NCI-H2029 treated with DMSO at 0.1 percent for 48 hours (cell line): ENCODE measurements at regions not wholly inside any gene's neighbourhood (a gene's known extent, or its start where the extent isn't known, plus 50 kb on each side); places are given as distances from the start of the nearest gene placed in this dataset.
A peak's percentile ranks its signal among the peaks of the same experiment; 100 is the strongest.
"Not testable (repeated sequence)": the region's sequence is repeated elsewhere in the genome, so short reads cannot be mapped to it uniquely, and the experiment has no call there.

ENCODE experiments used
- DNase-seq: peaks from one replicate; lab custom pipeline; 2025; lab: John Stamatoyannopoulos, UW

DNA sequence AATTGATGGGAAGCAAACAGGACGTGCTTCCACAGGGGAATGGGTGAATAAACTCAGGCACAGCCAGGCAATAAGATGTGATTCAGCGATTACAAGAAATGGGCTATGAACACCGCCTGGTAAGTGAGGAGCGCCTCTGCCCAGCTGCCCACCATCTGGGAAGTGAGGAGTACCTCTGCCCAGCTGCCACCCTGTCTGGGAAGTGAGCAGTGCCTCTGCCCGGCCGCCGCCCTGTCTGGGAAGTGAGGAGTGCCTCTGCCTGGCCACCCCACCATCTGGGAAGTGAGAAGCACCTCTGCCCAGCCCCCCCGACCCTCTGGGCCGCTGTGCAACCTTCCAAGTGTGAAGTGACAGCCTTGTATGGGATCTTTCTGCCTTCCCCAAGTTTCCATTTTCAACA is 73.2 kb upstream of the PRR5 start:
- DNase-seq = no peak

- no peak for DNase-seq
These were observed 73.7 kb upstream of the PRR5 start for GRCh38 chr22:44628273-44628672.

GRCh38 chr22:44627521-44628139 is 74.4 kb upstream of the PRR5 start:
- DNase-seq = no peak

GRCh38 chr22:44625981-44626687 is 75.9 kb upstream of the PRR5 start:
- peak; percentile 22 for DNase-seq

- DNase-seq = no peak
These were observed 76.6 kb upstream of the PRR5 start for GRCh38 chr22:44625421-44625760.

GRCh38 chr22:44624689-44625420 is 77.1 kb upstream of the PRR5 start:
- DNase-seq = no peak

- DNase-seq = no peak
These were observed 78.1 kb upstream of the PRR5 start for GRCh38 chr22:44623771-44624510.

GRCh38 chr22:44622679-44623078 is 79.3 kb upstream of the PRR5 start:
- DNase-seq = no peak

- no peak for DNase-seq
These were observed 79.9 kb upstream of the PRR5 start for GRCh38 chr22:44622147-44622427.

- no peak for DNase-seq
These were observed 80.4 kb upstream of the PRR5 start for GRCh38 chr22:44621401-44622146.

DNA sequence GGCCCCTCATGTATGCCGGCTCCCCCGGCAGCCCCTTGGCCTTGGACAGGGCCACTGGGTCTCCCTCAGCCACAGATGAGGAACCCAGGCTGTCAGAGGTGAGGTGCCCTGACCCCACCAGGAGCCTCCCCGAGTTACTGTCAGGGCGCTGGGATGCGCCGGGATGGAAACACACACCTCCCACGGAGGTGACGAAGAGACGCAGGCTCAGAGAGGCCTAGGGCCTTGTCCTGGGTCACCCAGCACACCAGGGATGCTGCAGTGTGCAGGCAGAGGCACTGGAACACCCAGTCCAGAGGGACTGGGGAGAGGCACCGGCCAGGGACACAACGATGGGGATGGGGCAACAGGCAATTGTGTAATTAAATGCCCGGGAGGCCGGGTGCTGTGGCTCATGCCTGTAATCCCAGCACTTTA is 81.2 kb upstream of the PRR5 start:
- no peak for DNase-seq

GRCh38 chr22:44620129-44620840 is 81.7 kb upstream of the PRR5 start:
- DNase-seq = no peak

DNA sequence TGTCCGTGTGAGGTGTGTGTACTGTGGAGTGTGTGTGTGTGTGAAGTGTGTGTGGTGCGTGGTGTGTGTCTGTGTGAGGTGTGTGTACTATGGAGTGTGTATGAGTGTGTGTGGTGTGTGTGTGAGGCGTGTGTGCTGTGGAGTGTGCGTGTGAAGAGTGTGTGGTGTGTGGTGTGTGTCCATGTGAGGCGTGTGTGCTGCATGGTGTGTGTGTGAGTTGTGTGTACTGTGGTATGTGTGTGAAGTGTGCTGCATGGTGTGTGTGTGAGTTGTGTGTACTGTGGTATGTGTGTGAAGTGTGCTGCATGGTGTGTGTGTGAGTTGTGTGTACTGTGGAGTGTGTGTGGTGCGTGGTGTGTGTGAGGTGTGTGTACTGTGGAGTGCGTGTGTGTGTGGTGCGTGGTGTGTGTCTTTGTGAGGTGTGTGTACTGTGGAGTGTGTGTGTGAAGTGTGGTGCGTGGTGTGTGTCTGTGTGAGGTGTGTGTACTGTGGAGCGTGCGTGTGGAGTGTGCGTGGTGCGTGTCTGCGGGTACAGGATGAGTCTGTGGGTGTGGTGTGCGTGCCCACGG is 82.4 kb upstream of the PRR5 start:
- DNase-seq = not testable (repeated sequence)

DNA sequence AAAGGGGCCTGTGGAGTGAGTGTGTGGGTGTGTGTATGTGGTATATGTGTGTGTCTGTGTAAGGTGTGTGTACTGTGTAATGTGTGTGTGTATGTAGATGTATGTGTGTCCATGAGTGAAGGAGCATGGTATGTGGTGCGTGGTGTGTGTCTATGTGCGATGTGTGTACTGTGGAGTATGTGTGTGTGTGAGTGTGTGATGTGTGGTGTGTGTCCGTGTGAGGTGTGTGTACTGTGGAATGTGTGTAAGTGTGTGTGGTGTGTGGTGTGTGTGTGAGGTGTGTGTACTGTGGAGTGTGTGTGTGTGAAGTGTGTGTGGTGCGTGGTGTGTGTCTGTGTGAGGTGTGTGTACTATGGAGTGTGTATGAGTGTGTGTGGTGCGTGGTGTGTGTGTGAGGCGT is 83.1 kb upstream of the PRR5 start:
- DNase-seq = not testable (repeated sequence)

DNA sequence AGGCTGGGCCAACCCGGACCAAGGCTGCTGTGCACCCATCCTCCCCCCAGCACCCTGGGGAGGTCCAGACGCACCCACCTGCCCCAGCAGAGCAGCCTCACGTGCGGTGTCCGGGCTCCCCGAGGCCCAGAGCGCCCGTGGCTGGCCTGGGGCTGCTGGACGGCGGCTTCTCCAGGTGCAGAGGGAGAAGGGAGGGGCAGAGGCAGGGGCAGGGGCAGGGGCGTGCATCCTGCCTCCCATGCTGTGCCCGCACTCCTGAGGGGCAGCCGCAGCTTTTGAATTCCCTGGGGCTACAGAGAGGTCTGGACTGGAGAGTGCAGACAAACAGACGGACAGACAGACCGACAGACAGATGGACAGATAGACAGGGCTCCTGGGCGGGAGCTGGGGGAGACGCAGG is 83.6 kb upstream of the PRR5 start:
- no peak for DNase-seq

GRCh38 chr22:44617828-44618227 is 84.2 kb upstream of the PRR5 start:
- DNase-seq = no peak

DNA sequence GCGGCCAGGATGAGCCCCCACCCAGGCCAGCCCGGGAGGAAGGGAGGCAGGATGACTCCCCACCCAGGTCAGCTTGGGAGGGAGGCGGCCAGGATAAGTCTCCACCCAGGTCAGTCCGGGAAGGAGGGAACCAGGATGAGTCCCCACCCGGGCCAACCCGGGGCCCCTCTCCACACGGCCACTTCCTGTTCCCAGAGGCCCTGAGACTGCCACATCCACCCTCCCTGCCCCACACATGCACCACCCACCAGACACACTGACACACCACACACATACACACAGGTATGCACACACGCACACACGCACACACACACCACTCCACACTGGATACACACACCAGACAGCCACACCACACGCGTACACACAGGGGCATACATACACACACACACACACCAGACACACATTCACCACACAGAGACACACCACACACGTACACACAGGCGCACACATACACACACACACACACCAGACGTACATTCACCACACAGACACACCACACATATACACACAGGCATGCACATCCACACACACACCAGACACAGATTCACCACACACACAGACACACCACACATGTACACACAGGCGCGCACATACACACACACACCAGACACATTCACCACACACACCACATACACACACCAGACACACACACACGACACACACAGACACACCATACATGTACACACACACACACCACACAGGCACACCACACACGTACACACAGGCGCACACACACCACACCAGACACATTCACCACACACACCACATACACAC is 84.9 kb upstream of the PRR5 start:
- DNase-seq = no peak

DNA sequence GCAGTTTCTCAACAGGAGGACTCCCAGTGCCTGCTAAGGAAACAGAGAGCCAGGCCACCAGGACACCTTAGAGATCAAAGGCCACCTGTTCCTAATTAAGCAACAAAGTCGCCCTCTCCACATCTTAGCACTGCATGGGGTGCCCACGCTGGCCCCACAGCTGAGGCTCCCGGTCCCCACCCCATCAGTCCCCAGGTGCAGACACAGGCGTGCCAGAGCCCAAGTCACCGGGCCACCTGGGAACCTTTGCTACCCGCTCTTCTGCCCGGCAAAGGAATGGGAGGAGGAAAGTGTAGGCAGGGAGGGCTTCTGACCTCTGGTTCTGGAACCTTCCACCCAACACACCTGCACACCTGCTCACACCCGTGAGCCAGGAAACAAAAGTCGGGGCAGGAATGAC is 85.5 kb upstream of the PRR5 start:
- DNase-seq = no peak

GRCh38 chr22:44615602-44616180 is 86.3 kb upstream of the PRR5 start:
- DNase-seq = no peak

GRCh38 chr22:44615146-44615545 is 86.9 kb upstream of the PRR5 start:
- DNase-seq = no peak
